ENCODE measurements at regions not wholly inside any gene's neighbourhood (a gene's known extent, or its start where the extent isn't known, plus 50 kb on each side); places are given as distances from the start of the nearest gene placed in this dataset.

- Mint-ChIP-seq H3K27ac (no peak overlapping the region), H3K27me3 (ENCODE audit: insufficient read depth, low read depth, poor library complexity) (peaks cover 33% of the 10 kb centered on the region), H3K9me3 (peaks cover 18% of the 10 kb centered on the region), H3K4me1 (peaks cover 3% of the 10 kb centered on the region; the same call in 1 of the 3 replicates), H3K36me3 (ENCODE audit: low read depth) (peaks cover 4% of the 10 kb centered on the region; the same call in 2 of the 3 replicates), H3K4me3 (no peak overlapping the region)
- Histone ChIP-seq H3K27me3 (ENCODE audit: insufficient read depth) (peaks cover 39% of the 10 kb centered on the region), H3K4me1 (ENCODE audit: insufficient read depth) (peaks cover 4% of the 10 kb centered on the region; the same call in 1 of the 2 replicates), H3K4me2 (no peak overlapping the region), H3K4me3 (no peak overlapping the region), H3F3A (replicated peaks; ENCODE audit: low read depth) (no peaks in the 10 kb centered on the region), H3K79me2 (replicated peaks; ENCODE audit: insufficient read depth) (no peaks in the 10 kb centered on the region), H3K36me3 (ENCODE audit: insufficient read depth) (no peaks in the 10 kb centered on the region), H3K9me2 (ENCODE audit: insufficient read depth) (no peaks in the 10 kb centered on the region), H3K27ac (ENCODE audit: low read depth) (no peak overlapping the region), H2AFZ (no peak overlapping the region), H4K20me1 (replicated peaks; ENCODE audit: insufficient read depth) (no peaks in the 10 kb centered on the region)
- ATAC-seq (no peak), DNase-seq (ENCODE audit: low spot score) (no peak)
- TF ChIP-seq ZNF331 (CRISPR knock-in tag; IDR thresholded peaks at IDR 0.05; ENCODE audit: low read depth) = no peak
- no peak for TF ChIP-seq CTCF (conservative IDR thresholded peaks at IDR 0.05; ENCODE audit: low read depth in 2 of 2)
- TF ChIP-seq NANOG (IDR thresholded peaks at IDR 0.05; ENCODE audit: borderline replicate concordance) = no peak
- TF ChIP-seq ETS1 (IDR thresholded peaks at IDR 0.05) = no peak
- TF ChIP-seq POLR2AphosphoS5 (IDR thresholded peaks at IDR 0.05; ENCODE audit: low read depth) = no peak
- no peak for TF ChIP-seq JUNB (IDR thresholded peaks at IDR 0.05; ENCODE audit: unreplicated experiment)
These were observed 158.5 kb downstream of the FOXD2 start for GRCh38 chr1:47596328-47596727.

- H3K36me3 ChIP-seq (ENCODE audit: insufficient read depth) = no peaks in the 10 kb centered on the region
- H3K27me3 Mint-ChIP-seq (ENCODE audit: insufficient read depth, low read depth, poor library complexity) = peaks cover 27% of the 10 kb centered on the region
These were observed 160.5 kb downstream of the FOXD2 start for GRCh38 chr1:47598357-47598756.

More at GRCh38 chr1:47598357-47598756, 160.5 kb downstream of the FOXD2 start:
- no peaks in the 10 kb centered on the region for H4K20me1 ChIP-seq (replicated peaks; ENCODE audit: insufficient read depth)
- no peaks in the 10 kb centered on the region for H3K79me2 ChIP-seq (replicated peaks; ENCODE audit: insufficient read depth)
- H3K9me3 Mint-ChIP-seq = peaks cover 39% of the 10 kb centered on the region
- no peak for DNase-seq (ENCODE audit: low spot score)
- no peak overlapping the region for H3K4me3 Mint-ChIP-seq
- H3K4me2 ChIP-seq = no peak overlapping the region
- H3K27ac Mint-ChIP-seq = no peak overlapping the region
- H3K27me3 ChIP-seq (ENCODE audit: insufficient read depth) = peaks cover 19% of the 10 kb centered on the region
- no peaks in the 10 kb centered on the region for H3K9me2 ChIP-seq (ENCODE audit: insufficient read depth)
- no peak overlapping the region for H2AFZ ChIP-seq
- H3F3A ChIP-seq (replicated peaks; ENCODE audit: low read depth) = no peaks in the 10 kb centered on the region
- H3K4me1 ChIP-seq (ENCODE audit: insufficient read depth) = no peaks in the 10 kb centered on the region
- H3K27ac ChIP-seq (ENCODE audit: low read depth) = no peak overlapping the region
- no peak for ATAC-seq
- H3K4me1 Mint-ChIP-seq = no peaks in the 10 kb centered on the region
- no peak for TF ChIP-seq ETS1 (IDR thresholded peaks at IDR 0.05)
- no peak for TF ChIP-seq CTCF (conservative IDR thresholded peaks at IDR 0.05; ENCODE audit: low read depth in 2 of 2)
- H3K4me3 ChIP-seq = no peak overlapping the region
- H3K36me3 Mint-ChIP-seq (ENCODE audit: low read depth) = peaks cover 13% of the 10 kb centered on the region
